ENCODE measurements at regions not wholly inside any gene's neighbourhood (a gene's known extent, or its start where the extent isn't known, plus 50 kb on each side); places are given as distances from the start of the nearest gene placed in this dataset.
"Not testable (repeated sequence)": the region's sequence is repeated elsewhere in the genome, so short reads cannot be mapped to it uniquely, and the experiment has no call there.

GRCh38 chrY:26372480-26372879, 750.6 kb downstream of the CDY1 start:
- intact Hi-C loops (cut with DNase I); H3K36me3 ChIP-seq; H3K27me3 ChIP-seq; H3K4me1 ChIP-seq; H3K4me3 ChIP-seq; H3K27ac ChIP-seq; H3K9me3 ChIP-seq; DNase-seq: not testable (repeated sequence)
- 0 to 13% methylated on average over 1 of the region's 1 CpG for WGBS, 2 donors
- ATAC-seq, result peak in 1 of 8 donors; percentile 46

- Histone ChIP-seq H3K4me1 (no peaks in the 10 kb centered on the region), H3K36me3 (no peaks in the 10 kb centered on the region), H3K4me3 (peak overlapping the region in 1 of 10 donors; percentile 47), H3K27me3 (no peaks in the 10 kb centered on the region), H3K27ac (no peak overlapping the region), H3K9me3 (no peaks in the 10 kb centered on the region)
- WGBS, 2 donors, result 64 to 76% methylated on average over 34 to 39 of the region's 39 CpGs
- ATAC-seq, result no peak
- no peak for TF ChIP-seq CTCF (IDR thresholded peaks at IDR 0.05)
- no peak for DNase-seq
- intact Hi-C loops (cut with DNase I), result no loop called here
Measured at GRCh38 chrY:26408671-26409328, 786.9 kb downstream of the CDY1 start.

GRCh38 chrY:26409329-26409712, 787.4 kb downstream of the CDY1 start:
- 71 to 75% methylated on average over 24 to 27 of the region's 27 CpGs for WGBS, 2 donors
- ATAC-seq (no peak), DNase-seq (no peak)
- Histone ChIP-seq H3K27ac (no peak overlapping the region), H3K36me3 (no peaks in the 10 kb centered on the region), H3K4me1 (no peaks in the 10 kb centered on the region), H3K4me3 (peak overlapping the region in 1 of 10 donors; percentile 47), H3K9me3 (no peaks in the 10 kb centered on the region), H3K27me3 (no peaks in the 10 kb centered on the region)
- intact Hi-C loops (cut with DNase I), result no loop called here
- TF ChIP-seq CTCF (IDR thresholded peaks at IDR 0.05), result no peak

Data from heart right ventricle (tissue), 16 donors.